ENCODE measurements at regions not wholly inside any gene's neighbourhood (a gene's known extent, or its start where the extent isn't known, plus 50 kb on each side); places are given as distances from the start of the nearest gene placed in this dataset.

- TF ChIP-seq POLR2A (IDR thresholded peaks at IDR 0.05) = no peak
- no peak for TF ChIP-seq CTCF (IDR thresholded peaks at IDR 0.05)
Measured at GRCh38 chr15:69533522-69533921, 80.9 kb downstream of the RPLP1 start.

All from thyroid gland (tissue), 4 donors.